Osteocyte (in vitro differentiated cells): ENCODE measurements at regions not wholly inside any gene's neighbourhood (a gene's known extent, or its start where the extent isn't known, plus 50 kb on each side); places are given as distances from the start of the nearest gene placed in this dataset.

Source experiments
- DNase-seq: peaks from one replicate; pipeline ENCODE4 v3.0.0; 2021; ENCODE audit warnings: mixed read lengths; ENCODE audit not compliant: unreplicated experiment; ENCODE audit errors: extremely low spot score
- H3K27ac Mint-ChIP-seq: one replicate; pipeline ENCODE4 v1.8.0; 2021; ENCODE audit warnings: mild to moderate bottlenecking, mixed read lengths; ENCODE audit not compliant: unreplicated experiment
- H3K27me3 Mint-ChIP-seq: one replicate; pipeline ENCODE4 v1.8.0; 2021; ENCODE audit warnings: mixed read lengths; ENCODE audit not compliant: unreplicated experiment
- H3K36me3 Mint-ChIP-seq: one replicate; pipeline ENCODE4 v1.8.0; 2021; ENCODE audit warnings: mixed read lengths; ENCODE audit not compliant: unreplicated experiment
- H3K4me1 Mint-ChIP-seq: one replicate; pipeline ENCODE4 v1.8.0; 2021; ENCODE audit warnings: mixed read lengths; ENCODE audit not compliant: unreplicated experiment
- H3K4me3 Mint-ChIP-seq: one replicate; pipeline ENCODE4 v1.8.0; 2021; ENCODE audit warnings: mild to moderate bottlenecking, moderate library complexity, mixed read lengths; ENCODE audit not compliant: unreplicated experiment
- H3K9me3 Mint-ChIP-seq: one replicate; pipeline ENCODE4 v1.8.0; 2021; ENCODE audit warnings: mixed read lengths; ENCODE audit not compliant: unreplicated experiment
- CTCF ChIP-seq: fragments of 200-600 bp; sonication (generic); IDR thresholded peaks from 2 replicates; pipeline ENCODE4 v1.5.0; 2021; ENCODE audit warnings: antibody characterized with exemption, mild to moderate bottlenecking, moderate library complexity

DNA sequence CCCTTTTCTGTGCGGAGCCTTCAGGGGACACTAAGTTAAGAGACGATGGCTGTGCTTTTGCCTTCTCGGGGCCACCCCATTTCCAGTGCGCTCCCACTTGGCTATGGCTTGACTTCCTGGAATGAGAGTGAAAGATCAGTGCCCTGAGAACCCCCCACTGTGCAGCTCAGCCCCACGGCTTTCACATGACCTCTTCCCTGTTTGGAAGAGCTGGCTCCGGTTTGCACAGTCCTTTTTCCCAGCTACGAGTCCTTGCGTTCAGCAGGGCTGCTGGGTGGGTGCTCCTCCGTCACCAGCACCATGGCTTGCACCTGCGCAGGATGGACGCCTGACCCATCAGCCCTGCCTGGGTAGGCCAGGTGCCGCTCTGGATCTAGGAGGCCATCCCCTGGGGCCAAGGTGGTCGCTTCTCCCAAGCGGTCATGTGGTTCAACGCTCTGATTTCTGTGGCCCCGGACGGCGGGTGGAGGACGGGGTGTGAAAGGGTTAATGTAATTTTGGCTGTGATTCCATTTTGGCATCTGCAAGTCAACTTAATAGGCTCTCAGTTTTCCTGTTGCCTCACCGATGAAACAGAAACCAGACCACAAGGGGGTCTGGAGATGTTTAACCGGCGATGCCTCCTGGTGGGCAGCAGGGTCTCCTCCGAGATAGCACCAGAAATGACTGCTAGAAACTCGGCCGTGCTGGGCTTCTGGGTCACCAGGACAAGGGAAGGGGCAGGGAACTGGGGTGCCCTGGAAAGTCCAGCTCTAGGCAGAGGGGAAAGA is 113.1 kb upstream of the HAAO start:
- Mint-ChIP-seq H3K9me3 (no peaks in the 10 kb centered on the region), H3K27me3 (no peaks in the 10 kb centered on the region), H3K27ac (peak overlapping the region; percentile 95), H3K36me3 (no peaks in the 10 kb centered on the region), H3K4me3 (peak overlapping the region; percentile 45), H3K4me1 (peaks cover 46% of the 10 kb centered on the region)
- no peak for DNase-seq
- peak; percentile 33 for TF ChIP-seq CTCF

- Mint-ChIP-seq H3K4me3 (no peak overlapping the region), H3K27ac (no peak overlapping the region), H3K27me3 (no peaks in the 10 kb centered on the region), H3K9me3 (no peaks in the 10 kb centered on the region), H3K36me3 (no peaks in the 10 kb centered on the region), H3K4me1 (peaks cover 46% of the 10 kb centered on the region)
- no peak for DNase-seq
- no peak for TF ChIP-seq CTCF
Measured at GRCh38 chr2:42904576-42904876, 112.1 kb upstream of the HAAO start.

- Mint-ChIP-seq H3K4me3 (no peak overlapping the region), H3K27me3 (no peaks in the 10 kb centered on the region), H3K9me3 (no peaks in the 10 kb centered on the region), H3K27ac (no peak overlapping the region), H3K36me3 (no peaks in the 10 kb centered on the region), H3K4me1 (peaks cover 46% of the 10 kb centered on the region)
- no peak for TF ChIP-seq CTCF
- no peak for DNase-seq
Measured at GRCh38 chr2:42903821-42904575, 111.6 kb upstream of the HAAO start.

GRCh38 chr2:42902939-42903709 is 110.7 kb upstream of the HAAO start:
- no peak overlapping the region for H3K27ac Mint-ChIP-seq
- no peaks in the 10 kb centered on the region for H3K27me3 Mint-ChIP-seq
- H3K36me3 Mint-ChIP-seq = no peaks in the 10 kb centered on the region
- no peaks in the 10 kb centered on the region for H3K9me3 Mint-ChIP-seq
- TF ChIP-seq CTCF = no peak
- peaks cover 41% of the 10 kb centered on the region for H3K4me1 Mint-ChIP-seq
- no peak overlapping the region for H3K4me3 Mint-ChIP-seq
- no peak for DNase-seq
